Peyer's patch (tissue), 4 donors: ENCODE measurements at regions not wholly inside any gene's neighbourhood (a gene's known extent, or its start where the extent isn't known, plus 50 kb on each side); places are given as distances from the start of the nearest gene placed in this dataset.

ENCODE experiments used
- POLR2A ChIP-seq, 2 donors: fragments of 450-650 bp; IDR thresholded peaks; one replicate each; pipeline ENCODE4 v1.5.1; 2017; ENCODE audit warnings: antibody characterized with exemption in 2 of 2, mild to moderate bottlenecking in 2 of 2, moderate library complexity in 2 of 2
- TF ChIP-seq, protein P1 (sequence below), 6 experiments: fragments of 450-650 bp in 4 of 6; fragments of 200-600 bp in 2 of 6; sonication (generic) in 1 of 6; IDR thresholded peaks; one replicate each; pipeline ENCODE4 v1.5.1; 2017 to 2019; ENCODE audit warnings: antibody characterized with exemption in 6 of 6, mild to moderate bottlenecking in 3 of 6, moderate library complexity in 1 of 6

DNA sequence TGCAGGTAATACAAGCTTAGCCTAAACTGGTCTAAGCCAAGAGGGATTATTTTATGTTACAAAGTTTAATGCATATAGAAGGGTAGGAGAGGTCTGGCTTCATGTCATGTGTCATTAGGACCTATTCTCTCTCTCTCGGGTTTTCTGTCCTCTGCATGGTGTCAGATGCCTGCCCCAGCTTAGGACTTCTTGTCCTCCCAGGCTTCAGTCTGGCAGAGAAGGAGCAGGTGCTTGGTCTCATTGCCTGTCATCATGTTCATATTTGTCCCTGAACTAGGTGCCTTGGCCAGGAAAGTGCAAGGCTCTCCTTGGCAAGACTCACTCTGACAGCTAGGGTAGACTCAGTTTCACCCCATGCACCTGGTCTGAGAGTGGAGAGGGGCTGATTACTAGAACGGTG is 126.3 kb downstream of the ADAMTS15 start:
- TF ChIP-seq, protein P1, sequence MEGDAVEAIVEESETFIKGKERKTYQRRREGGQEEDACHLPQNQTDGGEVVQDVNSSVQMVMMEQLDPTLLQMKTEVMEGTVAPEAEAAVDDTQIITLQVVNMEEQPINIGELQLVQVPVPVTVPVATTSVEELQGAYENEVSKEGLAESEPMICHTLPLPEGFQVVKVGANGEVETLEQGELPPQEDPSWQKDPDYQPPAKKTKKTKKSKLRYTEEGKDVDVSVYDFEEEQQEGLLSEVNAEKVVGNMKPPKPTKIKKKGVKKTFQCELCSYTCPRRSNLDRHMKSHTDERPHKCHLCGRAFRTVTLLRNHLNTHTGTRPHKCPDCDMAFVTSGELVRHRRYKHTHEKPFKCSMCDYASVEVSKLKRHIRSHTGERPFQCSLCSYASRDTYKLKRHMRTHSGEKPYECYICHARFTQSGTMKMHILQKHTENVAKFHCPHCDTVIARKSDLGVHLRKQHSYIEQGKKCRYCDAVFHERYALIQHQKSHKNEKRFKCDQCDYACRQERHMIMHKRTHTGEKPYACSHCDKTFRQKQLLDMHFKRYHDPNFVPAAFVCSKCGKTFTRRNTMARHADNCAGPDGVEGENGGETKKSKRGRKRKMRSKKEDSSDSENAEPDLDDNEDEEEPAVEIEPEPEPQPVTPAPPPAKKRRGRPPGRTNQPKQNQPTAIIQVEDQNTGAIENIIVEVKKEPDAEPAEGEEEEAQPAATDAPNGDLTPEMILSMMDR (IDR thresholded peaks at IDR 0.05), result no peak
- TF ChIP-seq POLR2A (IDR thresholded peaks at IDR 0.05), result no peak
